PC-9 (cell line): ENCODE measurements at regions not wholly inside any gene's neighbourhood (a gene's known extent, or its start where the extent isn't known, plus 50 kb on each side); places are given as distances from the start of the nearest gene placed in this dataset.

Experiments
- BruUV-seq: library from RNA; stranded (reverse); fragments of 400-500 nt; replicated peaks from 2 replicates; lab custom pipeline; 2021; lab: Mats Ljungman, UMichigan
- CTCF ChIA-PET: fragments of 300-600 bp; sonication (Branson Sonifier 250); formaldehyde crosslinking; loops from one replicate; lab custom pipeline; 2022; ENCODE audit warnings: antibody characterized with exemption; lab: Charles Lee
- POLR2A ChIA-PET: fragments of 300-600 bp; sonication (Branson Sonifier 250); formaldehyde crosslinking; loops from one replicate; lab custom pipeline; 2022; ENCODE audit warnings: antibody characterized with exemption; ENCODE audit not compliant: unreplicated experiment; lab: Charles Lee
- DNase-seq, 2 experiments: peaks; one replicate each; pipeline versions ENCODE4 v3.0.0 to v3.0.0-alpha.2; 2015 to 2022; ENCODE audit warnings: mixed read lengths in 1 of 2
- H2AFZ ChIP-seq: fragments of 200-600 bp; sonication (generic); 2 replicates; pipeline ENCODE4 v1.8.1; 2017; ENCODE audit warnings: antibody characterized with exemption
- H3F3A ChIP-seq: fragments of 200-600 bp; sonication (generic); 2 replicates; pipeline ENCODE4 v1.8.1; 2017; ENCODE audit warnings: antibody characterized with exemption, mild to moderate bottlenecking, low read depth; ENCODE audit not compliant: insufficient read depth
- H3K27ac ChIP-seq: fragments of 200-600 bp; sonication (generic); 2 replicates; pipeline ENCODE4 v1.6.1; 2016; ENCODE audit warnings: mixed run types
- H3K27me3 ChIP-seq: fragments of 200-600 bp; sonication (generic); 2 replicates; pipeline ENCODE4 v1.6.1; 2016; ENCODE audit warnings: low read depth, mixed run types; ENCODE audit not compliant: insufficient read depth
- H3K36me3 ChIP-seq: fragments of 200-600 bp; sonication (generic); 2 replicates; pipeline ENCODE4 v1.6.1; 2016; ENCODE audit warnings: low read depth, mixed run types
- H3K4me1 ChIP-seq: fragments of 200-600 bp; sonication (generic); replicated peaks from 2 replicates; pipeline ENCODE4 v1.6.1; 2016; ENCODE audit warnings: mixed run types; ENCODE audit not compliant: insufficient read depth
- H3K4me2 ChIP-seq: fragments of 200-600 bp; sonication (generic); 2 replicates; pipeline ENCODE4 v1.6.1; 2017; ENCODE audit warnings: mixed run types
- H3K4me3 ChIP-seq: fragments of 200-600 bp; sonication (generic); 2 replicates; pipeline ENCODE4 v1.6.1; 2016; ENCODE audit warnings: mixed run types
- H3K79me2 ChIP-seq: fragments of 200-600 bp; sonication (generic); 2 replicates; pipeline ENCODE4 v1.6.1; 2017; ENCODE audit warnings: low read depth, mixed run types
- H3K9me2 ChIP-seq: fragments of 200-600 bp; sonication (generic); 2 replicates; pipeline ENCODE4 v1.8.1; 2017; ENCODE audit warnings: mild to moderate bottlenecking; ENCODE audit not compliant: insufficient read depth
- H3K9me3 ChIP-seq: fragments of 200-600 bp; sonication (generic); 2 replicates; pipeline ENCODE4 v1.8.1; 2016; ENCODE audit warnings: low read depth; ENCODE audit not compliant: insufficient read depth
- H4K20me1 ChIP-seq: fragments of 200-600 bp; sonication (generic); 2 replicates; pipeline ENCODE4 v1.8.1; 2017; ENCODE audit not compliant: insufficient read depth
- CTCF ChIP-seq: fragments of 200-600 bp; sonication (generic); conservative IDR thresholded peaks from 2 replicates; pipeline ENCODE4 v1.6.1; 2017; ENCODE audit warnings: mixed run types, antibody characterized with exemption, mild to moderate bottlenecking, moderate library complexity
- EZH2 ChIP-seq: fragments of 200-600 bp; sonication (generic); IDR thresholded peaks from 2 replicates; pipeline ENCODE4 v1.8.0; 2017; ENCODE audit warnings: antibody characterized with exemption, low read depth
- intact Hi-C: fragments of 100-400 bp; cut with micrococcal nuclease; formaldehyde crosslinking; loops from one replicate; pipeline ENCODE4 v1.10.0; 2022; ENCODE audit not compliant: unreplicated experiment

- Histone ChIP-seq H3K36me3 (no peaks in the 10 kb centered on the region), H3K4me2 (no peak overlapping the region), H3F3A (no peaks in the 10 kb centered on the region), H3K4me3 (no peak overlapping the region), H3K9me3 (peaks cover 3% of the 10 kb centered on the region; the same call in 1 of the 2 replicates), H3K27ac (no peak overlapping the region), H3K9me2 (no peaks in the 10 kb centered on the region), H2AFZ (no peak overlapping the region), H3K4me1 (no peaks in the 10 kb centered on the region), H3K27me3 (peaks cover 9% of the 10 kb centered on the region), H4K20me1 (no peaks in the 10 kb centered on the region), H3K79me2 (no peaks in the 10 kb centered on the region)
- POLR2A ChIA-PET: no interaction called here
- DNase-seq: peak; percentile 50 to 60
- CTCF ChIA-PET: interaction anchor here (0.6 kb wide), 1 partner anchor 30 kb away, joined by 12 read pairs; no protein-coding TSS in a partner anchor
- TF ChIP-seq EZH2: no peak
- TF ChIP-seq CTCF: peak; percentile 98
- no TSS peak for BruUV-seq
- intact Hi-C loops: loop anchor here (1.0 to 10.0 kb wide), 2 partner anchors 161 to 1335 kb away; partner anchors contain the start of gene SLFN12L
Observed at GRCh38 chr17:34199932-34200534, 55.1 kb upstream of the CCL2 start.

- no peak for DNase-seq
- Histone ChIP-seq H3K9me3 (peaks cover 3% of the 10 kb centered on the region; the same call in 1 of the 2 replicates), H3K79me2 (no peaks in the 10 kb centered on the region), H3K36me3 (no peaks in the 10 kb centered on the region), H3F3A (no peaks in the 10 kb centered on the region), H3K27ac (no peak overlapping the region), H3K4me3 (no peak overlapping the region), H4K20me1 (no peaks in the 10 kb centered on the region), H3K4me2 (no peak overlapping the region), H3K9me2 (no peaks in the 10 kb centered on the region), H3K4me1 (no peaks in the 10 kb centered on the region), H2AFZ (no peak overlapping the region), H3K27me3 (peaks cover 9% of the 10 kb centered on the region)
- TF ChIP-seq EZH2: no peak
- no peak for TF ChIP-seq CTCF
- POLR2A ChIA-PET: no interaction called here
- no TSS peak for BruUV-seq
- intact Hi-C loops: loop anchor here (10.0 kb wide), 1 partner anchor 1334 kb away; the partner anchor contains the start of gene SLFN12L
- CTCF ChIA-PET: no interaction called here
Observed at GRCh38 chr17:34201225-34201624, 53.9 kb upstream of the CCL2 start.

- Histone ChIP-seq H3K9me2 (no peaks in the 10 kb centered on the region), H3K9me3 (peaks cover 3% of the 10 kb centered on the region; the same call in 1 of the 2 replicates), H4K20me1 (no peaks in the 10 kb centered on the region), H3K79me2 (no peaks in the 10 kb centered on the region), H3K27ac (no peak overlapping the region), H3K27me3 (peaks cover 11% of the 10 kb centered on the region), H3F3A (no peaks in the 10 kb centered on the region), H3K4me1 (no peaks in the 10 kb centered on the region), H3K4me3 (no peak overlapping the region), H3K4me2 (no peak overlapping the region), H3K36me3 (no peaks in the 10 kb centered on the region), H2AFZ (no peak overlapping the region)
- no peak for TF ChIP-seq CTCF
- TF ChIP-seq EZH2: no peak
- ChIA-PET POLR2A (no interaction called here), CTCF (no interaction called here)
- DNase-seq: no peak
- BruUV-seq: no TSS peak
- intact Hi-C loops: loop anchor here (10.0 kb wide), 1 partner anchor 1333 kb away; the partner anchor contains the start of gene SLFN12L
Observed at GRCh38 chr17:34201767-34202166, 53.3 kb upstream of the CCL2 start.
